ENCODE measurements at regions not wholly inside any gene's neighbourhood (a gene's known extent, or its start where the extent isn't known, plus 50 kb on each side); places are given as distances from the start of the nearest gene placed in this dataset.

- Histone ChIP-seq H3K4me1 (no peaks in the 10 kb centered on the region), H3K36me3 (ENCODE audit: low read depth, missing control alignments) (no peaks in the 10 kb centered on the region), H3K27me3 (no peaks in the 10 kb centered on the region), H3K4me3 (no peak overlapping the region), H3K9me3 (no peaks in the 10 kb centered on the region), H3K27ac (no peak overlapping the region)
- DNase-seq, result no peak
- intact Hi-C loops (cut with DNase I; ENCODE audit: low total_unique reads), result no loop called here
- no peak for TF ChIP-seq CTCF (IDR thresholded peaks at IDR 0.05)
- TF ChIP-seq POLR2A (IDR thresholded peaks at IDR 0.05), result no peak
- 86 to 88% methylated on average over 3 of the region's 3 CpGs for WGBS, 2 donors
These were observed 293.0 kb upstream of the TNP1 start for GRCh38 chr2:217152831-217153230.

GRCh38 chr2:217151509-217152206 is 291.8 kb upstream of the TNP1 start:
- H3K27ac ChIP-seq, result no peak overlapping the region
- intact Hi-C loops (cut with DNase I; ENCODE audit: low total_unique reads), result no loop called here
- no peak overlapping the region for H3K4me3 ChIP-seq
- no peaks in the 10 kb centered on the region for H3K9me3 ChIP-seq
- 66 to 83% methylated on average over 10 of the region's 10 CpGs for WGBS, 2 donors
- TF ChIP-seq CTCF (IDR thresholded peaks at IDR 0.05) (no peak), POLR2A (IDR thresholded peaks at IDR 0.05) (no peak)
- H3K27me3 ChIP-seq, result no peaks in the 10 kb centered on the region
- no peaks in the 10 kb centered on the region for H3K4me1 ChIP-seq
- DNase-seq, result no peak
- no peaks in the 10 kb centered on the region for H3K36me3 ChIP-seq (ENCODE audit: low read depth, missing control alignments)

GRCh38 chr2:217150236-217150635 is 290.4 kb upstream of the TNP1 start:
- Histone ChIP-seq H3K36me3 (ENCODE audit: low read depth, missing control alignments) (no peaks in the 10 kb centered on the region), H3K4me3 (peak overlapping the region in 1 of 2 donors; percentile 14), H3K9me3 (no peaks in the 10 kb centered on the region), H3K27me3 (no peaks in the 10 kb centered on the region), H3K27ac (no peak overlapping the region), H3K4me1 (no peaks in the 10 kb centered on the region)
- 72 to 77% methylated on average over 4 of the region's 4 CpGs for WGBS, 2 donors
- no peak for DNase-seq
- TF ChIP-seq POLR2A (IDR thresholded peaks at IDR 0.05) (no peak), CTCF (IDR thresholded peaks at IDR 0.05) (no peak)
- intact Hi-C loops (cut with DNase I; ENCODE audit: low total_unique reads), result no loop called here

GRCh38 chr2:217149087-217149660 is 289.3 kb upstream of the TNP1 start:
- no peaks in the 10 kb centered on the region for H3K4me1 ChIP-seq
- H3K9me3 ChIP-seq, result no peaks in the 10 kb centered on the region
- no peaks in the 10 kb centered on the region for H3K36me3 ChIP-seq (ENCODE audit: low read depth, missing control alignments)
- no peak overlapping the region for H3K4me3 ChIP-seq
- no peaks in the 10 kb centered on the region for H3K27me3 ChIP-seq
- DNase-seq, result no peak
- WGBS, 2 donors, result 51 to 59% methylated on average over 4 of the region's 4 CpGs
- no peak for TF ChIP-seq POLR2A (IDR thresholded peaks at IDR 0.05)
- TF ChIP-seq CTCF (IDR thresholded peaks at IDR 0.05), result no peak
- no peak overlapping the region for H3K27ac ChIP-seq
- intact Hi-C loops (cut with DNase I; ENCODE audit: low total_unique reads), result no loop called here

GRCh38 chr2:217147818-217148217 is 288.0 kb upstream of the TNP1 start:
- Histone ChIP-seq H3K4me1 (no peaks in the 10 kb centered on the region), H3K27me3 (no peaks in the 10 kb centered on the region), H3K4me3 (no peak overlapping the region), H3K36me3 (ENCODE audit: low read depth, missing control alignments) (no peaks in the 10 kb centered on the region), H3K9me3 (no peaks in the 10 kb centered on the region), H3K27ac (no peak overlapping the region)
- TF ChIP-seq POLR2A (IDR thresholded peaks at IDR 0.05) (no peak), CTCF (IDR thresholded peaks at IDR 0.05) (no peak)
- intact Hi-C loops (cut with DNase I; ENCODE audit: low total_unique reads), result no loop called here
- WGBS, 2 donors, result 69% methylated on average over 2 of the region's 2 CpGs
- no peak for DNase-seq

Data from testis (tissue), 2 donors.